NB4 (cell line): ENCODE measurements at regions not wholly inside any gene's neighbourhood (a gene's known extent, or its start where the extent isn't known, plus 50 kb on each side); places are given as distances from the start of the nearest gene placed in this dataset.

ENCODE experiments used
- DNase-seq: peaks from one replicate; pipeline ENCODE4 v3.0.0; 2010; ENCODE audit warnings: low read depth
- H3K4me3 ChIP-seq: one replicate; pipeline ENCODE4 v1.5.1; 2011; ENCODE audit warnings: mild to moderate bottlenecking, low read depth, low read length, moderate library complexity
- MAX ChIP-seq: IDR thresholded peaks from 2 replicates; pipeline ENCODE4 v1.6.1; 2011; ENCODE audit warnings: low read depth, low read length
- MYC ChIP-seq: IDR thresholded peaks from 2 replicates; pipeline ENCODE4 v1.6.1; 2011; ENCODE audit warnings: low read depth, low read length
- POLR2A ChIP-seq: IDR thresholded peaks from 2 replicates; pipeline ENCODE4 v1.6.1; 2011; ENCODE audit warnings: mild to moderate bottlenecking; ENCODE audit not compliant: insufficient read length; ENCODE audit errors: extremely low read depth
- TF ChIP-seq, protein P1 (sequence below): IDR thresholded peaks from one replicate; pipeline ENCODE4 v1.5.1; 2012; ENCODE audit warnings: low read depth, low read length

GRCh38 chr1:163608979-163609378 is 287.2 kb downstream of the NUF2 start:
- TF ChIP-seq MYC, result no peak
- TF ChIP-seq, protein P1, sequence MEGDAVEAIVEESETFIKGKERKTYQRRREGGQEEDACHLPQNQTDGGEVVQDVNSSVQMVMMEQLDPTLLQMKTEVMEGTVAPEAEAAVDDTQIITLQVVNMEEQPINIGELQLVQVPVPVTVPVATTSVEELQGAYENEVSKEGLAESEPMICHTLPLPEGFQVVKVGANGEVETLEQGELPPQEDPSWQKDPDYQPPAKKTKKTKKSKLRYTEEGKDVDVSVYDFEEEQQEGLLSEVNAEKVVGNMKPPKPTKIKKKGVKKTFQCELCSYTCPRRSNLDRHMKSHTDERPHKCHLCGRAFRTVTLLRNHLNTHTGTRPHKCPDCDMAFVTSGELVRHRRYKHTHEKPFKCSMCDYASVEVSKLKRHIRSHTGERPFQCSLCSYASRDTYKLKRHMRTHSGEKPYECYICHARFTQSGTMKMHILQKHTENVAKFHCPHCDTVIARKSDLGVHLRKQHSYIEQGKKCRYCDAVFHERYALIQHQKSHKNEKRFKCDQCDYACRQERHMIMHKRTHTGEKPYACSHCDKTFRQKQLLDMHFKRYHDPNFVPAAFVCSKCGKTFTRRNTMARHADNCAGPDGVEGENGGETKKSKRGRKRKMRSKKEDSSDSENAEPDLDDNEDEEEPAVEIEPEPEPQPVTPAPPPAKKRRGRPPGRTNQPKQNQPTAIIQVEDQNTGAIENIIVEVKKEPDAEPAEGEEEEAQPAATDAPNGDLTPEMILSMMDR, result no peak
- no peak for TF ChIP-seq POLR2A
- no peak for TF ChIP-seq MAX
- DNase-seq, result no peak
- H3K4me3 ChIP-seq, result no peak overlapping the region

DNA sequence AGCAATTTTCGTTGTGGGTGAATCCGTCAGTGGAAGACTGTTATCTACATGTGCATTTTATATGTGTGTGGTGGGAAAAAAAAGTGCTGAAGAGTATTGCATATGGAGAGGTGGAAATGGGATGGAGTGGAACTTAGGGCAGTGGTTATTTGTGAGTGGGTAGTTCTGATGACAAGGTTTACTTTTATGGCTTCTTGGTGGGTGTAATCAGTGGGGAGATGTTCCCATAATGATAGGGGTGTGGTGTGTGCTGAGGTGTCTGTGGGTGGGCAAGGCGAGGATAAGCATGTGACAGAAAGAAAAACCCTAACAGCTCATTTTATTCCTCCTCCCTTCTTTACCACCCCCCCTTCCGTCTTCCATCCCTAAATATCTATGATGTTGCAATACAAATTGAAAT is 288.1 kb downstream of the NUF2 start:
- H3K4me3 ChIP-seq, result no peak overlapping the region
- no peak for TF ChIP-seq MYC
- no peak for DNase-seq

DNA sequence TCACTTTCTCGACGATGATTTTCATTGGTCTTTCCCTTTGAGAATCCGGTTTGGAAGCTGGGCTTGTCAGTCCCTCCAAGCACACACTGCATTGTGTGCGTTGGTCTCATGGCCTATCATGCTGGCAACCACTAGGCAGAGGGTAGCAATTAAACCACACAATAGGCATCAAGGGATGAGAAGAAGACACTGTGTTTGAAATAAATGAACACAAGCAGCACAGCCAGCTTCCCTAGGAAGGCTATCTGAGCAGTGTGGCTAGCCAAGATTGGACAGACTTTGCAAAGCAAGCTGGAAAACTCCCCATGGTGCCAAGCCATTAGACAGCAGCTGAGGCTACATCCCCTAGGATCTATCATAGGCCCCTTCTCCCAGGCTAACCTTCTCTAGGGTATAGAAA is 288.7 kb downstream of the NUF2 start:
- no peak for DNase-seq
- H3K4me3 ChIP-seq, result no peak overlapping the region
- TF ChIP-seq, protein P1, result no peak
- TF ChIP-seq MAX (no peak), POLR2A (no peak), MYC (no peak)

DNA sequence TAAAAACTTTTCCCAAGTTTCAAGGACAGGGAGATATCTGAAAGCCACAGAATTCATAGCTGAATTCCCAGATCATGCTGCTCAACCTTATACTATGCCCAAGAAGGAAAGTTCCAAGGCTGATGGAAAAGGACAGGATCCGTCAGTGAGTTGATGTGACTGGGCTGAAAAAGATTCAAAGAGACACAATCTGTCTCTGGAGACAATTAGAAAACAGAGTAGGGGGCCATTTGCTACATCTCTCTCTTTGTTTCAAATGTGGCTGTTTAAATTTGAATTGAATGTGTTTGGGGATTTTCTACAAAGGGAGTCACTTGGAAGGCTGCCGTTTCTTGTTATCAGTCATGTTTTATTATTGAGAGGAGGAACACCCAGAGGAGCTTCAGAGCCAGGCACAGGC is 292.6 kb downstream of the NUF2 start:
- no peak for TF ChIP-seq MYC
- TF ChIP-seq, protein P1, result no peak
- no peak for TF ChIP-seq POLR2A
- no peak for TF ChIP-seq MAX
- no peak for DNase-seq
- H3K4me3 ChIP-seq, result no peak overlapping the region

- H3K4me3 ChIP-seq, result no peak overlapping the region
- no peak for DNase-seq
- TF ChIP-seq MAX, result no peak
- TF ChIP-seq, protein P1, result no peak
- TF ChIP-seq POLR2A, result no peak
- TF ChIP-seq MYC, result no peak
These were observed 306.4 kb downstream of the NUF2 start for GRCh38 chr1:163628034-163628773.

GRCh38 chr1:163632269-163632668 is 310.5 kb downstream of the NUF2 start:
- DNase-seq, result no peak
- TF ChIP-seq MAX (no peak), POLR2A (no peak), MYC (no peak)
- TF ChIP-seq, protein P1, result no peak
- H3K4me3 ChIP-seq, result no peak overlapping the region
